Mesothelial cell of epicardium (in vitro differentiated cells): ENCODE measurements at regions not wholly inside any gene's neighbourhood (a gene's known extent, or its start where the extent isn't known, plus 50 kb on each side); places are given as distances from the start of the nearest gene placed in this dataset.
"Not testable (repeated sequence)": the region's sequence is repeated elsewhere in the genome, so short reads cannot be mapped to it uniquely, and the experiment has no call there.

ENCODE experiments used
- DNase-seq, 2 experiments: peaks; one replicate each; pipeline ENCODE4 v3.0.0; 2021; ENCODE audit warnings: low spot score in 2 of 2; ENCODE audit not compliant: unreplicated experiment in 2 of 2
- H3K27ac Mint-ChIP-seq: 2 replicates; pipeline ENCODE4 v1.8.0; 2021; ENCODE audit warnings: mixed read lengths
- H3K27me3 Mint-ChIP-seq: 2 replicates; pipeline ENCODE4 v1.8.0; 2021; ENCODE audit warnings: low read depth, mixed read lengths
- H3K36me3 Mint-ChIP-seq: 2 replicates; pipeline ENCODE4 v1.8.0; 2021; ENCODE audit warnings: mixed read lengths
- H3K4me1 Mint-ChIP-seq: 2 replicates; pipeline ENCODE4 v1.8.0; 2021; ENCODE audit warnings: mixed read lengths
- H3K4me3 Mint-ChIP-seq: 2 replicates; pipeline ENCODE4 v1.8.0; 2021; ENCODE audit warnings: mild to moderate bottlenecking, moderate library complexity, mixed read lengths
- H3K9me3 Mint-ChIP-seq: 2 replicates; pipeline ENCODE4 v1.8.0; 2021; ENCODE audit warnings: mixed read lengths
- CTCF ChIP-seq: fragments of 200-600 bp; sonication (generic); IDR thresholded peaks from one replicate; pipeline ENCODE4 v1.5.0; 2021; ENCODE audit warnings: antibody characterized with exemption; ENCODE audit not compliant: unreplicated experiment

GRCh38 chr22:48757581-48757980 lies 1070.1 kb downstream of the BRD1 start:
- H3K9me3 Mint-ChIP-seq: no peaks in the 10 kb centered on the region
- DNase-seq: peak in 1 of 2 experiments; percentile 31
- no peaks in the 10 kb centered on the region for H3K36me3 Mint-ChIP-seq
- H3K27ac Mint-ChIP-seq: no peak overlapping the region
- peaks cover 29% of the 10 kb centered on the region for H3K27me3 Mint-ChIP-seq
- H3K4me1 Mint-ChIP-seq: no peaks in the 10 kb centered on the region
- no peak overlapping the region for H3K4me3 Mint-ChIP-seq
- no peak for TF ChIP-seq CTCF

GRCh38 chr22:48757135-48757534 lies 1070.5 kb downstream of the BRD1 start:
- DNase-seq, H3K4me1 Mint-ChIP-seq, H3K27ac Mint-ChIP-seq, H3K36me3 Mint-ChIP-seq, H3K9me3 Mint-ChIP-seq, H3K4me3 Mint-ChIP-seq: not testable (repeated sequence)
- H3K27me3 Mint-ChIP-seq: peaks cover 29% of the 10 kb centered on the region

GRCh38 chr22:48756146-48757111 lies 1071.2 kb downstream of the BRD1 start:
- no peak overlapping the region for H3K27ac Mint-ChIP-seq
- peaks cover 22% of the 10 kb centered on the region for H3K27me3 Mint-ChIP-seq
- no peaks in the 10 kb centered on the region for H3K9me3 Mint-ChIP-seq
- H3K36me3 Mint-ChIP-seq: no peaks in the 10 kb centered on the region
- peak in 1 of 2 experiments; percentile 32 for DNase-seq
- H3K4me3 Mint-ChIP-seq: no peak overlapping the region
- no peak for TF ChIP-seq CTCF
- H3K4me1 Mint-ChIP-seq: no peaks in the 10 kb centered on the region

GRCh38 chr22:48755059-48755949 lies 1072.4 kb downstream of the BRD1 start:
- no peak overlapping the region for H3K4me3 Mint-ChIP-seq
- TF ChIP-seq CTCF: no peak
- peak in 1 of 2 experiments; percentile 34 for DNase-seq

GRCh38 chr22:48754611-48755058 lies 1073.0 kb downstream of the BRD1 start:
- peak in 1 of 2 experiments; percentile 34 for DNase-seq

More at GRCh38 chr22:48755059-48755949, 1072.4 kb downstream of the BRD1 start:
- H3K4me1 Mint-ChIP-seq: no peaks in the 10 kb centered on the region
- no peaks in the 10 kb centered on the region for H3K36me3 Mint-ChIP-seq
- H3K27me3 Mint-ChIP-seq: peaks cover 20% of the 10 kb centered on the region
- no peak overlapping the region for H3K27ac Mint-ChIP-seq
- H3K9me3 Mint-ChIP-seq: no peaks in the 10 kb centered on the region

More at GRCh38 chr22:48754611-48755058, 1073.0 kb downstream of the BRD1 start:
- H3K27ac Mint-ChIP-seq: no peak overlapping the region
- no peak for TF ChIP-seq CTCF
- no peaks in the 10 kb centered on the region for H3K36me3 Mint-ChIP-seq
- peaks cover 20% of the 10 kb centered on the region for H3K27me3 Mint-ChIP-seq
- H3K9me3 Mint-ChIP-seq: no peaks in the 10 kb centered on the region
- H3K4me1 Mint-ChIP-seq: no peaks in the 10 kb centered on the region
- no peak overlapping the region for H3K4me3 Mint-ChIP-seq
